Loucy (cell line): ENCODE measurements at regions not wholly inside any gene's neighbourhood (a gene's known extent, or its start where the extent isn't known, plus 50 kb on each side); places are given as distances from the start of the nearest gene placed in this dataset.

ENCODE experiments used
- H2AFZ ChIP-seq: fragments of 200-600 bp; sonication (generic); 2 replicates; pipeline ENCODE4 v1.6.0; 2016; ENCODE audit warnings: antibody characterized with exemption, mild to moderate bottlenecking, low read length, moderate library complexity
- H3F3A ChIP-seq: fragments of 200-600 bp; 2 replicates; pipeline ENCODE4 v1.6.0; 2016; ENCODE audit warnings: antibody characterized with exemption, low read depth, mild to moderate bottlenecking
- H3K27me3 ChIP-seq: fragments of 200-600 bp; sonication (generic); 2 replicates; pipeline ENCODE4 v1.6.1; 2014; ENCODE audit warnings: low read length, mild to moderate bottlenecking; ENCODE audit not compliant: insufficient read depth, poor library complexity, severe bottlenecking
- H3K36me3 ChIP-seq: fragments of 200-600 bp; sonication (generic); 2 replicates; pipeline ENCODE4 v1.6.1; 2016; ENCODE audit warnings: low read length; ENCODE audit not compliant: insufficient read depth
- H3K4me1 ChIP-seq: fragments of 200-600 bp; sonication (generic); 2 replicates; pipeline ENCODE4 v1.5.1; 2014; ENCODE audit warnings: low read length, mild to moderate bottlenecking; ENCODE audit not compliant: insufficient read depth, poor library complexity, severe bottlenecking
- H3K4me2 ChIP-seq: fragments of 200-600 bp; sonication (generic); 2 replicates; pipeline ENCODE4 v1.6.0; 2014; ENCODE audit warnings: antibody characterized with exemption, low read length, low read depth, mild to moderate bottlenecking; ENCODE audit not compliant: poor library complexity, severe bottlenecking
- H3K4me3 ChIP-seq: fragments of 200-600 bp; sonication (generic); 2 replicates; pipeline ENCODE4 v1.5.1; 2014; ENCODE audit warnings: low read length, mild to moderate bottlenecking, mixed read lengths; ENCODE audit not compliant: poor library complexity, severe bottlenecking
- H3K79me2 ChIP-seq: fragments of 200-600 bp; sonication (generic); 2 replicates; pipeline ENCODE4 v1.6.1; 2014; ENCODE audit warnings: low read length; ENCODE audit not compliant: insufficient read depth
- H3K9ac ChIP-seq: fragments of 200-600 bp; sonication (generic); 2 replicates; pipeline ENCODE4 v1.6.0; 2014; ENCODE audit warnings: mild to moderate bottlenecking, low read depth, low read length, moderate library complexity; ENCODE audit not compliant: poor library complexity, severe bottlenecking
- H3K9me2 ChIP-seq: fragments of 200-600 bp; sonication (generic); replicated peaks from 2 replicates; pipeline ENCODE4 v1.6.1; 2016; ENCODE audit warnings: low read depth, low read length, mixed read lengths
- H3K9me3 ChIP-seq: fragments of 200-600 bp; sonication (generic); 2 replicates; pipeline ENCODE4 v1.6.1; 2014; ENCODE audit warnings: mild to moderate bottlenecking, antibody characterized with exemption, low read length, low read depth; ENCODE audit not compliant: insufficient read depth
- H4K20me1 ChIP-seq: fragments of 200-600 bp; sonication (generic); 2 replicates; pipeline ENCODE4 v1.6.0; 2014; ENCODE audit warnings: antibody characterized with exemption, low read length, mild to moderate bottlenecking; ENCODE audit not compliant: insufficient read depth, poor library complexity, severe bottlenecking
- CTCF ChIP-seq: fragments of 200-600 bp; sonication (generic); conservative IDR thresholded peaks from 2 replicates; pipeline ENCODE4 v1.5.1; 2014; ENCODE audit warnings: mild to moderate bottlenecking, antibody characterized with exemption, low read length
- EZH2phosphoT487 ChIP-seq: fragments of 200-600 bp; IDR thresholded peaks from 2 replicates; pipeline ENCODE4 v1.6.1; 2018; ENCODE audit warnings: antibody characterized with exemption, mild to moderate bottlenecking, moderate library complexity, borderline replicate concordance

- H2AFZ ChIP-seq, result no peak overlapping the region
- H3K36me3 ChIP-seq, result no peaks in the 10 kb centered on the region
- no peak for TF ChIP-seq CTCF
- TF ChIP-seq EZH2phosphoT487, result no peak
- H3K4me3 ChIP-seq, result no peak overlapping the region
- no peaks in the 10 kb centered on the region for H3F3A ChIP-seq
- no peak overlapping the region for H3K9ac ChIP-seq
- H3K9me2 ChIP-seq, result no peaks in the 10 kb centered on the region
- H3K4me1 ChIP-seq, result no peaks in the 10 kb centered on the region
- no peak overlapping the region for H3K4me2 ChIP-seq
- H4K20me1 ChIP-seq, result no peaks in the 10 kb centered on the region
- no peaks in the 10 kb centered on the region for H3K79me2 ChIP-seq
- no peaks in the 10 kb centered on the region for H3K27me3 ChIP-seq
- no peaks in the 10 kb centered on the region for H3K9me3 ChIP-seq
These were observed 421.9 kb upstream of the TENM3 start for GRCh38 chr4:181821039-181822004.

GRCh38 chr4:181822005-181822375, 421.2 kb upstream of the TENM3 start:
- Histone ChIP-seq H3K4me3 (no peak overlapping the region), H3K9me3 (no peaks in the 10 kb centered on the region), H3K4me2 (no peak overlapping the region), H3K9ac (no peak overlapping the region), H3F3A (no peaks in the 10 kb centered on the region), H3K36me3 (no peaks in the 10 kb centered on the region), H2AFZ (no peak overlapping the region), H3K79me2 (no peaks in the 10 kb centered on the region), H3K27me3 (no peaks in the 10 kb centered on the region), H3K4me1 (no peaks in the 10 kb centered on the region), H4K20me1 (no peaks in the 10 kb centered on the region), H3K9me2 (no peaks in the 10 kb centered on the region)
- TF ChIP-seq EZH2phosphoT487 (no peak), CTCF (no peak)

- Histone ChIP-seq H3K27me3 (no peaks in the 10 kb centered on the region), H3K9ac (no peak overlapping the region), H3K36me3 (no peaks in the 10 kb centered on the region), H3F3A (no peaks in the 10 kb centered on the region), H3K9me3 (no peaks in the 10 kb centered on the region), H2AFZ (no peak overlapping the region), H3K4me2 (no peak overlapping the region), H3K79me2 (no peaks in the 10 kb centered on the region), H3K4me3 (no peak overlapping the region), H4K20me1 (no peaks in the 10 kb centered on the region), H3K9me2 (no peaks in the 10 kb centered on the region), H3K4me1 (no peaks in the 10 kb centered on the region)
- TF ChIP-seq CTCF (no peak), EZH2phosphoT487 (no peak)
These were observed 420.0 kb upstream of the TENM3 start for GRCh38 chr4:181823183-181823582.
